Central memory CD8-positive, alpha-beta T cell (primary cell): ENCODE measurements at regions not wholly inside any gene's neighbourhood (a gene's known extent, or its start where the extent isn't known, plus 50 kb on each side); places are given as distances from the start of the nearest gene placed in this dataset.

Experiments used
- ATAC-seq: fragments of 150-1000 bp; cut with Tn5 transposase; replicated peaks from 2 replicates; pipeline ENCODE4 v1.10.0; 2022; ENCODE audit warnings: mild to moderate bottlenecking, moderate FRiP score, moderate number of reproducible peaks; ENCODE audit not compliant: poor library complexity, severe bottlenecking; ENCODE audit errors: extremely low read depth
- DNase-seq, 2 donors: peaks; one replicate each; pipeline ENCODE4 v3.0.0; 2021; ENCODE audit warnings: low spot score in 2 of 2
- H3K27ac Mint-ChIP-seq: one replicate; pipeline ENCODE4 v1.8.0; 2022; ENCODE audit warnings: low read depth, mild to moderate bottlenecking, moderate library complexity, mixed read lengths
- H3K27me3 Mint-ChIP-seq: one replicate; pipeline ENCODE4 v1.8.0; 2022; ENCODE audit warnings: mixed read lengths
- H3K36me3 Mint-ChIP-seq: one replicate; pipeline ENCODE4 v1.8.0; 2022; ENCODE audit warnings: mild to moderate bottlenecking, moderate library complexity, mixed read lengths; ENCODE audit not compliant: insufficient read depth
- H3K4me1 Mint-ChIP-seq: one replicate; pipeline ENCODE4 v1.8.0; 2022; ENCODE audit warnings: mixed read lengths
- H3K4me3 Mint-ChIP-seq: one replicate; pipeline ENCODE4 v1.8.0; 2022; ENCODE audit warnings: mild to moderate bottlenecking, moderate library complexity, mixed read lengths
- H3K9me3 Mint-ChIP-seq: one replicate; pipeline ENCODE4 v1.8.0; 2022; ENCODE audit warnings: mixed read lengths

DNA sequence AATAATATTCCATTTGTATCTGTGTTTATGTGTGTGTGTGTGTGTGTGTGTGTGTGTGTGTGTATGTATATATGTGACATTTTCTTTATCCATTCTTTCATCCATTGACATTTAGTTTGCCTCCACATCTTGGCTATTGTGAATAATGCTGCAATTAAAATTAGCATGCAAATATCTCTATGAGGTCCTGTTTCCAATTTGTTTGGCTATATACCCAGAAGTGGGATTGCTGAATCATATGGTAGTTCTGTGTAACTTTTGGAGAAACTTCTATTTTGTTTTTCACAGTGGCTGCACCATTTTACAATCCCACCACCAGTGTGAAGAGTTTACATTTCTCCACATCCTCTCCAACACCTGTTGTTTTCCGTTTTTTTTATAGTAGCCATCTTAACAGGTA lies 53.1 kb downstream of the CH25H start:
- DNase-seq (no peak), ATAC-seq (no peak)
- peaks cover 30% of the 10 kb centered on the region for H3K27me3 Mint-ChIP-seq
- H3K4me3 Mint-ChIP-seq: no peak overlapping the region
- no peaks in the 10 kb centered on the region for H3K9me3 Mint-ChIP-seq
- no peaks in the 10 kb centered on the region for H3K36me3 Mint-ChIP-seq
- H3K4me1 Mint-ChIP-seq: no peaks in the 10 kb centered on the region
- no peak overlapping the region for H3K27ac Mint-ChIP-seq

DNA sequence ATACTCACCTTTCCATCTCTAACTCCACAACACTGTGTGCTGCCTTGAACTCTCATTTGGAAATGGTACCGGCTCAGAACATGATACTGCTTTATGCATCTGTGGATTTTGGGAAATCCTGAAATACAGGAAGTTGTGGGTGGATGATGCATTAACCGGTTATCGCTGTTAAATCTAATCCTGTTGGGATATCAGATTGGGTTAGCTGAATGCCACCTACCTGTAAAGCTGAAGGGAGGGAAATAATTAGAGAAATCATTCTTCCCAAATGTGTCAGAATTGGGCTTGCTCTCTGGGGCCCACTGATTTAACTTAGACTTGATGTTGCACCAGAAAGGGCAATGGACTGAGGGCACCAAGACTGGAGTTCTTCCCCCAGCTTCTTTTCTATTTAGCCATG lies 54.0 kb downstream of the CH25H start:
- ATAC-seq (no peak), DNase-seq (no peak)
- no peak overlapping the region for H3K27ac Mint-ChIP-seq
- no peaks in the 10 kb centered on the region for H3K9me3 Mint-ChIP-seq
- H3K4me3 Mint-ChIP-seq: no peak overlapping the region
- no peaks in the 10 kb centered on the region for H3K4me1 Mint-ChIP-seq
- H3K27me3 Mint-ChIP-seq: peaks cover 24% of the 10 kb centered on the region
- no peaks in the 10 kb centered on the region for H3K36me3 Mint-ChIP-seq

DNA sequence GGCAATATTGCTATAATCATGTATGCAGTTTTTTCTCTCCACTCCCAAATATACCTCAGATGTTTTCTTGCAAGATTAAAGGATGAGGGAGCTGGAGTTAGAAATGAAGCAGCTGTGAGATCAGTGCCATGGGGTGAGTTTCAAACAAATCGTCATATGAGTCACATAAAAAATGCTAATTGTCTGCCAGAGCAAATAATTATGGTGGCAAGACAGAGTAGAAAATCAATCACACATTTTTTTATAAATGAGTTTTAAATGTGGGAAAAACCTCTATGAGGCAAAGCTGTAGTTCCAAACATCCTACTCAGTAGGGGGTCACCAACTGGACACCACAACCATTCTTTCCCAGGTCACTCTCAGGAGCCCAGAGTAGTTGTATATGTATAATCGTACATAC lies 55.3 kb downstream of the CH25H start:
- Mint-ChIP-seq H3K4me3 (no peak overlapping the region), H3K27me3 (peaks cover 23% of the 10 kb centered on the region), H3K9me3 (no peaks in the 10 kb centered on the region), H3K27ac (no peak overlapping the region), H3K4me1 (no peaks in the 10 kb centered on the region), H3K36me3 (no peaks in the 10 kb centered on the region)
- ATAC-seq: no peak
- no peak for DNase-seq

DNA sequence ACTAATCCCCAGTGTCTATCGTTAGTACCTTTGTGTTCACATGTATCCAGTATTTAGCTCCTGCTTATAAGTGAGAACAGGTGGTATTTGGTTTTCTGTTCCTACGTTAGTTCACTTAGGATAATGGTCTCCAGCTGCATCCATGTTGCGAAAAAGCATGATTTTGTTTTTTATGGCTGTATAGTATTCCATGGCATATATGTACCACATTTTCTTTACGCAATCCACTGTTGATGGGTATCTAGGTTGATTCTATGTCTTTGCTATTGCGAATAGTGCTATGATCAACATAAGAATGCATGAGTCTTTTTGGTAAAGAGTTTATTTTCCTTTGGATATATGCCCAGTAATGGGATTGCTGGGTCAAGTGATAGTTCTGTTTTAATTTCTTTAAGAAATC lies 59.1 kb downstream of the CH25H start:
- Mint-ChIP-seq H3K9me3 (no peaks in the 10 kb centered on the region), H3K4me3 (no peak overlapping the region), H3K27me3 (no peaks in the 10 kb centered on the region), H3K36me3 (no peaks in the 10 kb centered on the region), H3K4me1 (no peaks in the 10 kb centered on the region), H3K27ac (no peak overlapping the region)
- ATAC-seq (no peak), DNase-seq (no peak)

DNA sequence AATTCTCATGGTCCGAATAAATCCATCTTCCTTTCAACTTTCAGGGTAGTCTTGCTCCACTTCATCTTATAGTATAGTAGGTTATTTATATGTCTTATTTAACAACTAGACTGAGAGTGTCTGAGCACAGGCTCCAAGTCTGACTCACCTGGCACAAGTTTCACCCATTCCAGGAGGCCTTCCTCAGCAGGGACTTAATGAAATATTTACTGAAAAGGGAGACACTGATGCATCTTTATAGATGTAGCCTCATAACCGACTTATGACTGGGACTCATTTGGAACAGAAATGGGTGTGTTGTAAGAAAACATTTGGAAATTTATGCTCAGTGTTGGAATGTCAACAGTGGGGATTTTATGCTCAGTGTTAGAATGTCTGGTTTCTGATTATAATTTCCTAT lies 59.9 kb downstream of the CH25H start:
- H3K27ac Mint-ChIP-seq: no peak overlapping the region
- H3K9me3 Mint-ChIP-seq: no peaks in the 10 kb centered on the region
- H3K27me3 Mint-ChIP-seq: no peaks in the 10 kb centered on the region
- H3K4me3 Mint-ChIP-seq: no peak overlapping the region
- ATAC-seq (no peak), DNase-seq (no peak)
- H3K36me3 Mint-ChIP-seq: no peaks in the 10 kb centered on the region
- no peaks in the 10 kb centered on the region for H3K4me1 Mint-ChIP-seq

DNA sequence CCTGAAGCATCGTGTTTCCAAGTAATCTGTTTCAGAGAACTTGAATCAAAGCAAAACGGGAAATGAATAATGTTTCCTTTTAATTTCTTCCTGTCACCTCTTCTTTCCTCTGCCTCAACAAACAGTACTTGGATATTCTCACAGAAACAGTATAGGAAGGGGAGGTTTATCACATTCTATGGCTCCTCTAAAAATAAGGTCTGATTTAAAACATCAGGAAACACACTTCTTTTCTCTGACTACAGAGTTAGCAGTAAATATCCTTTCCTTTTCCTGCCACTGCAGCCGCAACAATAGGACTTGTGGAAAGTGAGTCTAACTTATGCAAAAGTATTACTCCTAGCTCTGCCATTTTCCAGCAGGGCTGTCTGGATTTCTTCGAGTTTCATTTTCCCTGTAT lies 62.3 kb downstream of the CH25H start:
- ATAC-seq (no peak), DNase-seq (no peak)
- H3K36me3 Mint-ChIP-seq: no peaks in the 10 kb centered on the region
- no peak overlapping the region for H3K4me3 Mint-ChIP-seq
- no peaks in the 10 kb centered on the region for H3K27me3 Mint-ChIP-seq
- no peaks in the 10 kb centered on the region for H3K9me3 Mint-ChIP-seq
- no peaks in the 10 kb centered on the region for H3K4me1 Mint-ChIP-seq
- no peak overlapping the region for H3K27ac Mint-ChIP-seq

DNA sequence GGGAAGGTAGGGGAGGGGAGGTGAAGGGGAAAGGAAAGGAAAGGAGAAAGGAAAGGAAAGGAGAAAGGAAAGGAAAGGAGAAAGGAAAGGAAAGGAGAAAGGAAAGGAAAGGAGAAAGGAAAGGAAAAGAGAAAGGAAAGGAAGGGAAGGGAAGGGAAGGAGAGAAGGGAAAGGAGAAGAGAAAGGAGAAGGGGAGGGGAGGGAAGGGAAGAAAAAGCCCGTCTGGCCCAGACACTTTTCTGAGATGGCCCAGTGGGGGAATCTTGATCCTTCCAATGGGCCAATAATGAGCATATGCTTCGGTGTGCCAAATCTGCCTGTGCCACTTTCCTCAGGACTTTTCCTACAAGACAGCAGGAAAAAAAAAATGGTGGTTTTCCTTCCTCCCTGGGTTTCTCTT lies 64.5 kb downstream of the CH25H start:
- Mint-ChIP-seq H3K27ac (no peak overlapping the region), H3K36me3 (no peaks in the 10 kb centered on the region), H3K4me1 (no peaks in the 10 kb centered on the region), H3K4me3 (no peak overlapping the region), H3K27me3 (no peaks in the 10 kb centered on the region), H3K9me3 (no peaks in the 10 kb centered on the region)
- ATAC-seq: no peak
- no peak for DNase-seq

DNA sequence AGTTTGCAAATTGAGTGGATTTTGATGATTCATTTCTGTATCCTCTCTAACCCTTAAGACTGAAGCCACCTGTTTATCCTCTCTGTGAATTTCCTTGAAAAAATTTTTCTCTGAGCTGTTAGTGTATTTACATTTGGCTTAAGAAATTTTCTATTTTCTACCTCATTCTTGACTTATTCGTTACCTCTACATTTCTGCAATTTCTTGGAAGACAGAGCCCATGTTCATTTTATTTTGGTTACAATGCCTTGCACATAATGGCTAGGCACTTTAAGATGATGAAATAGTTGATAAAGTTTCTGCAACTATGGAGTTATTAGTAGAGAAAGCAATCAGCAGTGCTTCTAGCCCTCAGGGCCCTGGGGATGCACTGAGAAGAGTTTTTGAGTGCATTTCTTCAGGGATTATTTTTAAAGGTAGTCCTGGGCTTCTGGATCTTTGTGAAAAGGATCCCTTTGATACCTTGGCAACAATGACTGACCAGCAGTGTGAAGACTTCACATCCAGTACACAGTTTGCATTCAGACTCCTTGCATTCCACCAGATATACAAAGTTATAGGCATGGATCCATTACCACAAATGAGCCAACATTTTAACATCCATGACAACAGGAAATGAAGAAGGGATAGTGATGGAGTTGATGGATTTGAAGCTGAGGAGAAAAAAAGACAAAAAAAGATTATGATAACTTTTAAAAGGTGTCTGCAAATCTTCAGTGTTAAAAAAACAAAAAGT lies 68.2 kb downstream of the CH25H start:
- Mint-ChIP-seq H3K9me3 (no peaks in the 10 kb centered on the region), H3K27me3 (peaks cover 10% of the 10 kb centered on the region), H3K27ac (no peak overlapping the region), H3K4me3 (no peak overlapping the region), H3K4me1 (no peaks in the 10 kb centered on the region), H3K36me3 (no peaks in the 10 kb centered on the region)
- ATAC-seq (no peak), DNase-seq (no peak)

DNA sequence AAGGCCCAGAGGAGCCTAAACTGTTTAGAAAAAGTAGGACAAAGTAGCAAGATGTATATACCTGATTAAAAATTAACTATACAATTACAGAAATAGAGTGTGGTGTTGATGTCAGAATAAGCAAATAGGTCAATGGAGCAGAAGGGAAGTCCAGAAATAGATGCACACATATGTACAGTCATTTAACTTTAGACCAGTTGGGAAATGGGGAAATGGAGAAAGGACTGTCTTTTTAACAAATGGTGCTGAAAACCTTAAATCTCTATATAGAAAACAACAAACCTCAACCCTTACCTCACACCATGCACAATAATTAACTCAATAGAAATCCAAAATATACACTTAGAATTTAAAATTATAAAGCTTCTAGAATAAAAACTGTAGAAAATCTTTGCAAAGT lies 72.2 kb downstream of the CH25H start:
- ATAC-seq (no peak), DNase-seq (no peak)
- no peak overlapping the region for H3K4me3 Mint-ChIP-seq
- H3K36me3 Mint-ChIP-seq: no peaks in the 10 kb centered on the region
- H3K27ac Mint-ChIP-seq: no peak overlapping the region
- no peaks in the 10 kb centered on the region for H3K4me1 Mint-ChIP-seq
- H3K27me3 Mint-ChIP-seq: peaks cover 21% of the 10 kb centered on the region
- H3K9me3 Mint-ChIP-seq: no peaks in the 10 kb centered on the region

DNA sequence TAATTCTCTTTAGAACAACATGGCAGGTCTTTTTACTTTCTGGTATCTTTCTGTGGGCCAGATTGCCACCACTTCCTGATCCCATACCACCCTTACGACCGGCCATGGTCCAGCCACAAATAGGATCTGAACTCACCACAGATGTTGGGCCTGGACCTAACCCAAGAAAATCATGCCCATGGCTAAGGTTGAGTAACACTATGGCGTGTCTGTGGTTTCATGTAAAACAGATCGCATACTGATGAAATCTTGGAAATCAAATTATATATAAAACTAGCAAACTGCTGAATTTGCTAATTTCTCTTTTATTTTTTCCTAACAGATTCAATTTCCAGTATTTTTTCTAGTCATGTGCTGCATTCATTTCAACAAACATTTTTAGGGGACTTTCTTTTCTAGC lies 77.2 kb downstream of the CH25H start:
- Mint-ChIP-seq H3K4me1 (no peaks in the 10 kb centered on the region), H3K27ac (no peak overlapping the region), H3K27me3 (peaks cover 41% of the 10 kb centered on the region), H3K36me3 (no peaks in the 10 kb centered on the region), H3K4me3 (no peak overlapping the region), H3K9me3 (no peaks in the 10 kb centered on the region)
- ATAC-seq (no peak), DNase-seq (no peak)

DNA sequence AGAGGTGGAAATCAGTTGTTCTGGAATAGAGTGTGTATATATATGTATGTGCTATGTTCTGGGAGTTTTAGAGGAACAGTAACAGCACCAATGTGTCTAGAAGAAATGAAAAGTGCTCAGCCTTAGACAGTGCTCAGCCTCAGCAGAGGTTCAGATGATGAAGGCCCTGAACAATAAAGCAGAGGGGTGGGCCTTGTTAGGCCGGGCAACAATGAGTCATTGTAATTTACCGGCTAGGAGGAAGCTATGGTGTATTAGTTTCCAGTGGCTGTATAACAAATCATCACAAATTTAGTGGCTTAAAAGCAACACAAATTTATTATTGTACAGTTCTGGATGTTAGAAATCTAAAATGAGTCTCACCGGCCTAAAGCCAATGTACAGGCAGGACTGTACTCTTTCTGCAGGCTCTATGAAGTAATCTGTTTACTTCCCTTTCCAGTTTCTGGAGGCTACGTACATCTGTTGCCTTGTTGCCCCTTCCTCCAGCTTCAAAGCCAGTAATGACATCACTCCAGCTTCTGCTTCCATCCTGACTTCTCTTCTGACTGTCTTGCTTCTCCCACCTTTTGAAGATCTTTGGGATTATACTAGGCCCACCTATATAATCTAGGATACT lies 84.6 kb downstream of the CH25H start:
- H3K9me3 Mint-ChIP-seq: no peaks in the 10 kb centered on the region
- peaks cover 65% of the 10 kb centered on the region for H3K27me3 Mint-ChIP-seq

DNA sequence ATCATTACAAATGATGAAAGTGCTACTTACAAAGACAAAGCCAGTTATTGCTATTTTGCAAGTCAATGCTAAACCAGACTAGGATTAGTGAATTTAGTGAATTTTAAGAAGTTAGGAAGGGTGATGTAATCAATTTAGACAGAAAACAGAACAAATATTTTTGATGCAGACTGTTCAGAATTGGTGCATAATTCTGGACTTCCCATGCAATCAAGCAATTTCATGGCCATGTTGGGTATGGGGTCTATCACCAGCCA lies 85.4 kb downstream of the CH25H start:
- no peak for ATAC-seq
- no peak overlapping the region for H3K27ac Mint-ChIP-seq

More for the DNA sequence above, 84.6 kb downstream of the CH25H start:
- no peak overlapping the region for H3K4me3 Mint-ChIP-seq
- no peak for ATAC-seq
- H3K27ac Mint-ChIP-seq: no peak overlapping the region
- H3K4me1 Mint-ChIP-seq: no peaks in the 10 kb centered on the region
- H3K36me3 Mint-ChIP-seq: no peaks in the 10 kb centered on the region
- no peak for DNase-seq

DNA sequence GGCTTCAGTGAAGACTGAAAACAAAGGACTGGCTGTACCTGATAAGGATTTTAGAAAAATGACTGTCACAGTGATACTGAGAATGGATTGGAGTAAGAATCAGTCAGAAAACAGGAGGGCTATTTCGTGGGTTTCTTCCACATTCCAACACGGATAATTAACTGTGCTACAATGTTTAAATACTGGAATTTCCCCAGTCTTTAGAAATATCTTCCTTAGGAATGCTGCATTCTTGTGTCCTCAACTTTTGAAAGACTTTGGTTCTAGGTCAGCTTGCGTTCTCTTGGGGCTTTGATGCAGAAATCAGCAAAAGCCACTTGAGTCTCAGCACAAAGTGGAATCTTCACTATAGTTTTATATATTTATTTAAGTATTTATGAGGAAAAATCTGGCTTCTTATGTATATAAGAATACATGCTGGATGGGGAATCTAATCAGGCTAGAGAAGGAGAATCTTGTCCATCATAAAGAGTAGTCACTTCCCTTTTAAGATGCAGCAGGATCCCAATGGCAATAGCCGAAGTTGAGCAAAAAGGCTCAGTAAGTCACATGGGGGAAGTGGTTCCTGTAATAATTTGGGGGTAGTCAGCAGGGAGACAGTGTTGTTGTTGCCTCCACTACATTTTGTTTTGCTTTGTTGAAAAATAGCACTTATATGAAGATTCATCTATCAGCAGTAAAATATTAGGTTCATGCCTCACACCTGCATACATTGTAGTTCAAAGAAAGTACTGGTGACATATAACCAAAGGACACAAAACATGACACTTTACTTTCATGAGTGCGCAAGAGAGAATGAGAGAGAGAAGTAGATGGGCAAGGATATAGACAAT lies 86.0 kb downstream of the CH25H start:
- Mint-ChIP-seq H3K4me1 (no peaks in the 10 kb centered on the region), H3K27ac (no peak overlapping the region), H3K27me3 (peaks cover 79% of the 10 kb centered on the region), H3K4me3 (no peak overlapping the region), H3K9me3 (no peaks in the 10 kb centered on the region), H3K36me3 (no peaks in the 10 kb centered on the region)
- ATAC-seq: no peak
- no peak for DNase-seq

More for the DNA sequence above, 85.4 kb downstream of the CH25H start:
- no peak overlapping the region for H3K4me3 Mint-ChIP-seq
- peaks cover 74% of the 10 kb centered on the region for H3K27me3 Mint-ChIP-seq
- H3K4me1 Mint-ChIP-seq: no peaks in the 10 kb centered on the region
- H3K9me3 Mint-ChIP-seq: no peaks in the 10 kb centered on the region
- no peaks in the 10 kb centered on the region for H3K36me3 Mint-ChIP-seq
- no peak for DNase-seq
